Calu3 (cell line): ENCODE measurements at regions not wholly inside any gene's neighbourhood (a gene's known extent, or its start where the extent isn't known, plus 50 kb on each side); places are given as distances from the start of the nearest gene placed in this dataset.

Experiments
- BruUV-seq: library from RNA; stranded (reverse); fragments of 400-500 nt; replicated peaks from 2 replicates; lab custom pipeline; 2021; lab: Mats Ljungman, UMichigan
- CTCF ChIA-PET: fragments of 300-600 bp; sonication (Branson Sonifier 250); formaldehyde crosslinking; loops from one replicate; lab custom pipeline; 2022; ENCODE audit warnings: antibody characterized with exemption; lab: Charles Lee
- DNase-seq: peaks from one replicate; pipeline ENCODE4 v3.0.0; 2022
- H3K27ac Mint-ChIP-seq: one replicate; pipeline ENCODE4 v1.8.0; 2022; ENCODE audit warnings: mixed read lengths; ENCODE audit not compliant: unreplicated experiment
- H3K27me3 Mint-ChIP-seq: one replicate; pipeline ENCODE4 v1.8.0; 2022; ENCODE audit warnings: mixed read lengths; ENCODE audit not compliant: unreplicated experiment
- H3K36me3 Mint-ChIP-seq: one replicate; pipeline ENCODE4 v1.8.0; 2022; ENCODE audit warnings: mild to moderate bottlenecking, moderate library complexity, mixed read lengths; ENCODE audit not compliant: insufficient read depth, unreplicated experiment
- H3K4me1 Mint-ChIP-seq: one replicate; pipeline ENCODE4 v1.8.0; 2022; ENCODE audit warnings: mild to moderate bottlenecking, low read depth, mixed read lengths; ENCODE audit not compliant: unreplicated experiment
- H3K4me3 Mint-ChIP-seq: one replicate; pipeline ENCODE4 v1.8.0; 2022; ENCODE audit warnings: mild to moderate bottlenecking, low read depth, moderate library complexity, mixed read lengths; ENCODE audit not compliant: unreplicated experiment
- H3K9me3 Mint-ChIP-seq: one replicate; pipeline ENCODE4 v1.8.0; 2022; ENCODE audit warnings: low read depth, mixed read lengths; ENCODE audit not compliant: unreplicated experiment
- CTCF ChIP-seq: fragments of 200-600 bp; IDR thresholded peaks from one replicate; pipeline ENCODE4 v1.8.0; 2022; ENCODE audit warnings: antibody characterized with exemption; ENCODE audit not compliant: unreplicated experiment
- intact Hi-C: fragments of 100-400 bp; cut with micrococcal nuclease; formaldehyde crosslinking; loops from one replicate; pipeline ENCODE4 v1.10.0; 2022; ENCODE audit not compliant: unreplicated experiment

GRCh38 chr6:2509711-2510110 is 241.0 kb downstream of the MYLK4 start:
- no peak overlapping the region for H3K27ac Mint-ChIP-seq
- intact Hi-C loops, result no loop called here
- no TSS peak for BruUV-seq
- DNase-seq, result no peak
- H3K9me3 Mint-ChIP-seq, result peaks cover 3% of the 10 kb centered on the region
- no peak for TF ChIP-seq CTCF
- CTCF ChIA-PET, result no interaction called here
- H3K4me1 Mint-ChIP-seq, result peaks cover 4% of the 10 kb centered on the region
- H3K36me3 Mint-ChIP-seq, result no peaks in the 10 kb centered on the region
- no peak overlapping the region for H3K4me3 Mint-ChIP-seq
- peaks cover 45% of the 10 kb centered on the region for H3K27me3 Mint-ChIP-seq

- BruUV-seq, result no TSS peak
- no peaks in the 10 kb centered on the region for H3K36me3 Mint-ChIP-seq
- DNase-seq, result no peak
- H3K4me1 Mint-ChIP-seq, result peaks cover 9% of the 10 kb centered on the region
- H3K4me3 Mint-ChIP-seq, result no peak overlapping the region
- intact Hi-C loops, result no loop called here
- H3K27me3 Mint-ChIP-seq, result peaks cover 54% of the 10 kb centered on the region
- H3K27ac Mint-ChIP-seq, result no peak overlapping the region
- CTCF ChIA-PET, result no interaction called here
- TF ChIP-seq CTCF, result no peak
- peaks cover 3% of the 10 kb centered on the region for H3K9me3 Mint-ChIP-seq
Observed at GRCh38 chr6:2508071-2508470, 242.7 kb downstream of the MYLK4 start.

- DNase-seq, result no peak
- H3K27me3 Mint-ChIP-seq, result peaks cover 54% of the 10 kb centered on the region
- intact Hi-C loops, result no loop called here
- no peak overlapping the region for H3K27ac Mint-ChIP-seq
- no peaks in the 10 kb centered on the region for H3K36me3 Mint-ChIP-seq
- BruUV-seq, result no TSS peak
- TF ChIP-seq CTCF, result no peak
- no peak overlapping the region for H3K4me3 Mint-ChIP-seq
- peaks cover 3% of the 10 kb centered on the region for H3K9me3 Mint-ChIP-seq
- H3K4me1 Mint-ChIP-seq, result peaks cover 9% of the 10 kb centered on the region
- CTCF ChIA-PET, result no interaction called here
Observed at GRCh38 chr6:2507521-2508037, 243.1 kb downstream of the MYLK4 start.

- no peaks in the 10 kb centered on the region for H3K36me3 Mint-ChIP-seq
- no TSS peak for BruUV-seq
- intact Hi-C loops, result no loop called here
- H3K4me3 Mint-ChIP-seq, result no peak overlapping the region
- DNase-seq, result no peak
- TF ChIP-seq CTCF, result no peak
- peaks cover 9% of the 10 kb centered on the region for H3K4me1 Mint-ChIP-seq
- peaks cover 54% of the 10 kb centered on the region for H3K27me3 Mint-ChIP-seq
- no peak overlapping the region for H3K27ac Mint-ChIP-seq
- CTCF ChIA-PET, result no interaction called here
- peaks cover 3% of the 10 kb centered on the region for H3K9me3 Mint-ChIP-seq
Observed at GRCh38 chr6:2507016-2507415, 243.7 kb downstream of the MYLK4 start.
